ENCODE measurements at regions not wholly inside any gene's neighbourhood (a gene's known extent, or its start where the extent isn't known, plus 50 kb on each side); places are given as distances from the start of the nearest gene placed in this dataset.
"Not testable (repeated sequence)": the region's sequence is repeated elsewhere in the genome, so short reads cannot be mapped to it uniquely, and the experiment has no call there.

DNA sequence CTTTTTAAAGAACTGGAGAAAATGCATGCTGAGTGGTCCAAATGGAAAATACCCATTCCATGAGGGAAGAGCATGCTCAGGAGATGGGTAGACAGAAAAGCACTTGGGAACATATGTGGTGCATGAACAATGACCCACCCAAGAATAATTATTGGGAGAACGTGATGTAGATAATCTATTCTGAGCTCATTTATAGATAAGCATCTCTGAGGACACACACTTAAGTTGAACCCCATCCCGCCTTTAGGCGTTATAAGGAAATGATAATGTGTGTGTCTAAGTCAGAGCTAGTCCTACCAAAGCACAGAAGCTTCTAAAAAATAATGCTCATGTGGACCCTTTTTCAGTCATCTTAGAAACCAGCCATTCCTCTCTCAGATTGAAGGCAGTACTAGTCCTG is 189.9 kb downstream of the KTN1 start:
- DNase-seq = no peak

DNA sequence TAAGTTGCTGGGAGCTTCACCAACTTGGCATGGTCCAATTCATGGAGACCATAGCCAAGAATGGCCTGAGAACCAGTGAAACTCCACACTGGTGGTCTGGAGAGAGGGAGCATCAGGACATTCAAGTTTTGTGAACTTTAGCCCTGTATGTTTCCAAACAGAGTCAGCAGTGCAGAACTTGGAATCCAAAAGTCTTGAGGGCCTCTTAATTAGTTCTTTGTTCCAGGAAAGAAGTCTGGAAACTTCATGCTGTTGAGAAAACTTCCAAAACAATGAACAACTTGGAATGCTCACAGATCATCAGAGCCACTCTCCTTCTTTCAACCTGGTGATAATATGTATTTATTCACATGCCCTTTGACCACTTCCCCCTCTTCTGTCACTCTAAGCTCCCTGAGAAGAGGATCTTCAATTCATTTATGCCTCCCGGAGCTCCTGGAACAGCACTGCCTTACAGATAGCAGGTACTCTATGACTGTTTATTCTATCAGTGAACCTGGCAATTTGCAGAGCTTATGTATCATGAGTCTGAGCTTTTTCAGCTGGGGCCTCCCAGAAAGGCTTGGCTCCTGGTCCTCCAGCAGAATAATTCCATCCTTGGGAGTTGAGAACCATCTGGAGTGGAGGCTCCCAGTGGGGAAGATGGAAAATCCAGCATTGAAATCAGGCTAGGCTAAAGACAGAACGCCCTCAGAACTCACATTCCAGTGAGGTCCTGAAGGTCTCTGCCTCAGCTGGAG is 191.4 kb downstream of the KTN1 start:
- DNase-seq = no peak

DNA sequence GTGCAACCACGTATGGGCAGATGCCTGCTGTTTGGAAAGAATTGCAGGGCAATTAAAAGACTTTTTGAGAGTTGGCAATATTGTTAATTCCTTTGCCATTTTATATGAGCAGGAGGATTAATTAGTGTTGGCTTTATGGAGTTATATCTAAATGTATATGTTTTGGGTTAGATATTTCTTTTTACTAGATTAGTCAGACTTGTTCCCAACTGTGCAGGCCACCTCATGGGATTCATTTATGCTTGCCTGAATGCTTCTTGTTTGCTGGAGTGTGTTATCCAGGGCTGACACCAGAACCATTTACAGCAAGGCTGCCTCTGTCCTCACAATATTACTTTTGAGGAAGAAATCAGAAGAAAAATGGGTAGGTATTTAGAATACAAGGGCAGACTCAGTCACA is 192.5 kb downstream of the KTN1 start:
- no peak for DNase-seq

DNA sequence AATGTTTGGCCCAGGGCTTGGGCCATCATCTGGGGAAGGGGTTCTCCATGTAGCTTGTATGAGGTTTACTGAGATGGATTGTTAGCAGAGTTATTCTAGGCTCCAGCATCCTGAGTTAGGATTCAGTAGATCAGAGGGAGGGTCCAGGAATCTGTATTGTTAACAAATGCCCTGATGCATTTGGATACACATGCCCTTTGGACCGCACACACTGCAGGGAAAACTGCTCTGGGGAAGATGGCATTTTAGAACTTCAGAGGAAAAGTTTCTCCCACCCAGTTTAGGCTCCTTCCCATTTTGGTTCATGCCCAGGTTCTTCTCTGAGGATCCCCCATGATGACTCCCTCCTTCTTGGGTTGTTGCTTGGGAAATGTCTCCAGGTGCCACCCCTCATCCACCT is 193.3 kb downstream of the KTN1 start:
- no peak for DNase-seq

DNA sequence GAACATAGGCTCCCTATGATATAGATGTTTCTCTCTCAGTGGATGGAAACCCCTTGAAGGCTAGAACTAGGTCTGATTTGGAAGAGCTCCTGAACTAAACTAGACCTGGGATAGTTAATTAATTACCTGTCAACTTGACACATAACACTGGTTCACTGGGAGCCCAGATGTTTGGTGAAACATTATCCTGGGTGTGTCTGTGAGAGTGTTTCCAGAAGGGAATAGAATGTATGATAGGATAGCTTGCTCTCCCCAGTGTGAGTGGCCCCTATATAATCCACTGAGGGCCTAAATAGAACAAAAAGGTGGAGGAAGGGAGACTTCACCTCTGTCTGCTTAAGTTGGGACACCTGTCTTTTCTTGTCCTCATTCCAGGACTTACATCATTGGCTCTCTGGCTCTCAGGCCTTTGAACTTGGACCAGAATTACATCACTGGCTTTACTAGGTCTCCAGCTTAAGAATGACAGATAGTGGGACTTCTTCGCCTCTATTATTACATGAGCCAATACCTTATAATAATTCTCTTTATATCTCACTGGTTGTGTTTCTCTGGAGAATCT is 194.1 kb downstream of the KTN1 start:
- DNase-seq = no peak

DNA sequence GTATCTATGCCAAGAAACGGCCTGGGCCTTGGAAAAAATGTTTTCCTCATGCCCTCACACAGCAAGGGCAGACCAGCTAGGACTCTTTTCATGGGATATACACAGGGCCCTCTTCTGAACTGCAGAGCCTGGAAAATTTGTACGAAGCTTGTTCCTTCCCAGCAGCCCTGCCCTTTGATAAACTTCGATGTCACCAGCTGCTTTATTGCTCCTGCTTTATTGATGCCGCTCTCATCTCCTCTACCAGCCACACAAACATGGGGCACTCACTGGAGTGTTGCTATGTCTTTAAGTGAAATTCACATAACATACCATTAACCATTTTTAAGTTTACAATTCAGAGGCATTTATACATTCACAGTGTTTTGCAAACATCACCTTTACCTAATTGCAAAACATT is 197.9 kb downstream of the KTN1 start:
- DNase-seq = no peak

DNA sequence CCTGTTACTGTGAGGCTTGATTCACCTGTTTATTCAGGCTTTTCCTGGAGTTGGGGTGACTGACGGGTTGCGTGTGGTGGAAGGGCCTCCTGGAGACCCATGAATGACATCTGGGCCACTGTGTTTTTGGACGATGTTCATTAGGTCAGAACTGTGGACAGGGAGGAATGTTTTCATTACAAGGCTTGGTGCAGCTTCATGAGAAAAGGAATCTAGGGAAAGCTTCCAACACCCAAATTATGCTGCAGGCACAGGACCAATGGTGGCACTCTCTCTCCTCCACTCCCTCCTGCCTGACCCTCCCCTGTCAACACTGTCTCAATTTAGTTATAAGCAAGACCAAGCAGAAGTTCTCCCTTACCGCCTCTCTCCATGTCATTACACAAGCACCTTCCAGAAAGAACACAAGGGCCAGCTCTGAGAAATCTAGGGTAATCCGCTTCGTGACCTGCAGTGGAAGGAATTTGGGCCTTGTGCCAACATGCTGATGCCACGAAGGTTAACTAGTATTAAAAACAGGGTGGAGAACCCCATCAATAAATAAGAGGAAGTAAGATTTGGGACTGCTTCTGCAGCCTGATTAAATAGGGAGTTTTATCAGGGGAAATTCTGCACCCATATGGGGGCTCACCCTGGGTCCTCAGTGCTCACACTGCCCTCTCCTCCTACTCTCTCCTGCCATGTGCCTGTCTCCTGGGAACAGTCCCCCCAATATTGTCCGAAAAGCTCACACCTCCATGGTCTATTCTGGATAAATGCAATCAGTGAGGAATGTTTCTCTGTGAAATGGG is 200.3 kb downstream of the KTN1 start:
- no peak for DNase-seq

DNA sequence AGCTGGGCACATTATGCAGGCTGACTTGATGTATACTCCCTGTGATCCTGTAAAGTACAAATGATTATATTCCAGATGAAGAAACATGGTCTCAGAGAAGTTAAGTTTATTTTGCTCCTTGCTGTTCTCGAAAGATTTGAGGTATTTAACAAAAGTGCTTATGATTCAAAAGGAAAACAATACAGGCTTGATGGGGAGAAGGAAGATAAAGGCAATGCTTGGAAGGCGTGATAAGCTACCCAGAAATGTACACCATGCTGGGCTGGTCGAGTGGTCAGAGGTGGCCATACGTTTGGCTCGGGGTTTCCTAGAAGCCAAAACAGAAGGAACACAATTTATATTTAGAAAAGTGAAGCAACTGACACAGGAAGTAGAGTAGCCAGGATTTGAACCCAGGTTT is 201.0 kb downstream of the KTN1 start:
- no peak for DNase-seq

DNA sequence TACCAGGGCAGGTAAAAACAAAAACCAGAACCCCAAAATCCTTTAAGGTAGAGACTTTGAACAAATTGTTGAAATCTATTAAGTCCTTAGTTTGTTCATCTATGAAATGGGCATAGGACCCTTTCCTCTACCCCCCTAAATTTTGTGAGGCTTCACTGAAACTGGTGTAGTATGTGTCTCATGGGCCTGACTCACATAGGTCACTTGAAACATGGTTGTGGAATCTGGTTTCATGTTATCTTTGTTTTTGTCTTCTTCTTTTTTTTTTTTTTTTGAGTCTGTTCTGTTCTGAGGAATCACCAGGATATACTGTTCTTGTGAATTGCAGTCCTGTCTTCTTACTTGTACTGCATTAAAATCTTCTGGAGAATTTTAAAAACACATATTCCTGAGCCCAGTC is 202.2 kb downstream of the KTN1 start:
- no peak for DNase-seq

DNA sequence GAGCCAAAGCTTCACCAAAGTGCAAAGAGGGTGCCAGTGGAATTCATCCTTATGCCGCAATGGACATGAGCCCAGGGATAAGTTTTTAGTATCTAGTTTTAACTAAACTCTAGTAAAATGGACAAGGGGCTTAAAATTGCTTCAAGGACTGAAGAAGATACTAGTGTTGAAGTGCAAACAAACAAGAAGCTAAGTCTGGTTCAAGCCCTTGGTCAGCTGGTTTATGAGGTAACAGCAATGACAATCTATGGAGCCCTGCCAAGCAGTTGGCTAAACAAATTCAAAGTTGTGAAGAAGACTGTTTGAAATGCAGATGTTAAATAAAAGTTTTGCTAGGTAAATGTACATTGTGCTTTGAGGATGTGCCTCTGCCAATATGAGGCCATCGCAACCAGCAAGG is 209.4 kb downstream of the KTN1 start:
- no peak for DNase-seq

DNA sequence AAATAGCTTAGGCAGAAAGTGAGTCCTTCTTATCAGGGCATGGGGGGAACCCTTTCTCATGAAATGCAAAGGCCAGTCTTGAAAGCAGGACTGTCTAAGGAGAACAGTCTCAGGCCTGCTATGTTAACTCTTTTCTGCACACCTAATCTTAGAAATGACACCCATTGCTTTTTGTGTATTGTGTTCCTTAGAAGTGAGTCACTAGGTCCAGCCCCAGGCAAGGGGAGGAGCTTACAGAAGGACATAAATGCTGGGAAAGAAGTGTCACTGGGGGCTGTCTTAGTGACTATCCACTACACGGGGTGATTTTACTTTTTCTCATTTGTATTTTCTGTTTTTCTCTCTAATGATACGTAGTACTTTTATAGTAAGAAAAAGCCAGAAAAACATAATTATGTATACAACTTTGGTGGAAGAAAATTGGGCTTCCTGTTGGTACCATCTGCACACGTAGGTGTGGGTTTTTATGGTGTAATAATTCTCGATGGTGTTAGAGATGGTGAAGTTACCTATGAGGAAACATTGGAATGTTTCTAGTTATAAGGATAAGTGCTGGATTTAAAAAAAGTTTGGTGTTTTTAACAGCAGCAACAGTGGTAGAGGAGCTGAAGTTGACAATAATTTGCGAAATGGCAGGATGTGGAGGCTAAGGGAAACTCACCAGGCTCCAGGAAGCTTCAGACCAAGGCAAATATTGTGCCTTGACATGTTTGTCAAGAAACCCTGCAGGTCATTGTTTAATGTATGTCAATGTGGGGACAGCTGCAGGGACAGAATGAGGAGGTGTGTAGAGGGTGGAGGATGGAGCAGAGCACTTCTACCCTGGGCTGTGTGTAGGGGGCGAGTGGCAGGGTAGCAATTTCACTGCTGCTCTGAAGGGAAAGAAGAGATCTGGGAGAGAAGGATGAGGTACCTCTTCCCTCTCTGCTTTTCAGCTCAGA is 214.9 kb downstream of the KTN1 start:
- DNase-seq = peak in 1 of 2 experiments; percentile 9

DNA sequence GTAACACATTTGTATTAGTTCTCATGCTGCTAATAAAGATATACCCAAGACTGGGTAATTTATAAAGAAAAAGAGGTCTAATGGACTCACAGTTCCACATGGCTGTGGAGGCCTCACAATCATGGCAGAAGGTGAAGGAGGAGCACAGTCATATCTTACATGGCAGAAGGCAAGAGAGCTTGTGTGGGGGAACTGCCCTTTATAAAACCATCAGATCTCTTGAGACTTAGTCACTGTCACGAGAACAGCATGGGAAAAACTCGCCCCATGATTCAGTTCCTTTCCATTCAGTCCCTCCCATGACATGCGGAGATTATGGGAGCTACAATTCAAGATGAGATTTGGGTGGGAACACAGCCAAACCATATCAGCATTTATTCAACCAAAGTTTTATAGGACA is 216.5 kb downstream of the KTN1 start:
- not testable (repeated sequence) for DNase-seq

DNA sequence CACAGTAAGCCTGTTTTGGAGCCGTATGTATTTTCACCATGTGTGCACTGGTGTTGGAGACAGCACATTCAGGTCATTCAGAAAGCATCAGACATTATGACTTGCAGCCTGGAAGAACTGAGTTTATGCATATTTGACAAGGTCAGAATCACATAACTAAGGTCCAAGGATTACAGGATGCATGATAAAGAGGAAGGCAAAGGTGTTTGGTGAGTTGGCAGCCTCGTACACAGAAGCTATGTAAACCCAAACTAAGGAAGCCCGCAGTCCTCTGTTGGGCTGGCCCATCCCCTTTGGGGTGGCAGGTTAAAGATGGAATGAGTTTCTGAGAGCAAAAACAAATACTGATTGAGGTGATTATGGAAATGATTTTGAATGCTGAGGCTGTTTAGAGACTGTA is 218.4 kb downstream of the KTN1 start:
- DNase-seq = no peak

DNA sequence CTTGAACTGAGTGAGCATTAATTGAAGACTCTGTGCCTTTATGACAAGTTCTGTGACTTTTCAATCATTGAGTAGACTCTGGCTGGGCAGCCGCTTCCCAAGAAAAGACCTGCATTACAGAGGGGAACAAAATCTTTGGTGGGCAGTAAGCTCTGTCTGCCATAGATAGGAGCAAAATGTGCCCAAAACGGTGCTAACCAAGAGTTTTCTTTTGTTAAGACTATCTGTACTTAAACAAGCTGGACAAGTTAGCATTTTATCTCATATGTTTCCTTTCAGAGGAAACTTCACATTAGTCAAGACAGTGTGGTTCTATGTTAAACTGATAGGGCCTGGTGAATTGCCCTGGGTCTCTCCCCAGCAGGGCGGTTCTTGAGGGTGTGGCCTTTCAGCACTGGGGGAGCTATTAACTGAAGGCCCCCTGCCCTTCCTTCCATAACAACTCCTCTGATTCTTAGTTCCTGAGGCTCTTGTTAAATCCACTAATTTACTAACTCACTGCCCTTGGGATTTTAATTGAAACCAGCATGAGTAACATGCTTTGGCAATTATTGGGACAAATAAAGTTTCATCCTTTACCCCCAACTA is 219.6 kb downstream of the KTN1 start:
- no peak for DNase-seq

DNA sequence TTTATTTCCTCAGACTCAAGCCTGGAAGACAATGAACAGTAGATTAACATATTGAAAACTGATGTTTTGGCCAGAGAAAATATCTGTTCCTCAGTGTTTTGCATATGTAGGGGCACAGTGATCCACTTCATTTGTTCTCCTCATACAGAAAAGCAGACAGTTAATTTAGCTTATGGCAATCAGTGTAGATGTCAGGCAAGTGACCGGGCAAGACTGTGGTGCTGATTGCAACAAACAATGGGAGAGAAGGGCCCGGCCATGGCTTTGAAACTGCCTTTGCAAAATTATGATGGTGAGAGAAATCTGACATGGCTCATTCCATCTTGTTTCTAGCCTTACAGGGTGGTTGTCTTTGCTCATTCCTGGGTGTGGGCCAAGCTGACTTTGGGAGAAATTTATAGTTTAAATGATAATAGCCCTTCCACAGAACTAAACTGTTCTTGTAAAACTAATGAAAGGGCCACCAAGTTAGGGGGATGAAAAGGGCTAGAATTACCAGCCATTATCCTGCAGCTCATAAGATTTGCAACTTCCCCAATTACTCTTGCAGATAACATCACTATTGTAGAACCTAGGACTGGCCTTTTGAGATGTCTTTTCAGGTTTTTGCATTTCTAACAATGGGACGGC is 220.3 kb downstream of the KTN1 start:
- no peak for DNase-seq

DNA sequence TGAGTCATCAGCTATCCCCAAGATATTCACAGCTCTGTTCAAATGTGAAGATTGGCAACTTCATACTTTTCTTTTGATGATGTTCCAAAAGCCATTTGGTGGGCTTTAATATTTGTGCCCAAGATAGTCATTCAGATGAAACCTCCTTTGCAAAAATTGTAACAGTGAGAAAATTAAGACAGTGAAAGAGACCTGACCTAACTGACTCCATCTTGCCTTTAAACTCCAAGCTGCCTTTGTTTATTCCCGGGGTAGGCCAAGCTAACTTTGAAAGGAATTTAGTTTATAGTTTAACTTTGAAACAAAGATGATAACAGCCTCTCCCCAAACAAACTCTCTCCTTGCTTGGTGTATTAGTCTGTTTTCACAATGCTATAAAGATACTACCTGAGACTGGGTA is 221.1 kb downstream of the KTN1 start:
- no peak for DNase-seq

DNA sequence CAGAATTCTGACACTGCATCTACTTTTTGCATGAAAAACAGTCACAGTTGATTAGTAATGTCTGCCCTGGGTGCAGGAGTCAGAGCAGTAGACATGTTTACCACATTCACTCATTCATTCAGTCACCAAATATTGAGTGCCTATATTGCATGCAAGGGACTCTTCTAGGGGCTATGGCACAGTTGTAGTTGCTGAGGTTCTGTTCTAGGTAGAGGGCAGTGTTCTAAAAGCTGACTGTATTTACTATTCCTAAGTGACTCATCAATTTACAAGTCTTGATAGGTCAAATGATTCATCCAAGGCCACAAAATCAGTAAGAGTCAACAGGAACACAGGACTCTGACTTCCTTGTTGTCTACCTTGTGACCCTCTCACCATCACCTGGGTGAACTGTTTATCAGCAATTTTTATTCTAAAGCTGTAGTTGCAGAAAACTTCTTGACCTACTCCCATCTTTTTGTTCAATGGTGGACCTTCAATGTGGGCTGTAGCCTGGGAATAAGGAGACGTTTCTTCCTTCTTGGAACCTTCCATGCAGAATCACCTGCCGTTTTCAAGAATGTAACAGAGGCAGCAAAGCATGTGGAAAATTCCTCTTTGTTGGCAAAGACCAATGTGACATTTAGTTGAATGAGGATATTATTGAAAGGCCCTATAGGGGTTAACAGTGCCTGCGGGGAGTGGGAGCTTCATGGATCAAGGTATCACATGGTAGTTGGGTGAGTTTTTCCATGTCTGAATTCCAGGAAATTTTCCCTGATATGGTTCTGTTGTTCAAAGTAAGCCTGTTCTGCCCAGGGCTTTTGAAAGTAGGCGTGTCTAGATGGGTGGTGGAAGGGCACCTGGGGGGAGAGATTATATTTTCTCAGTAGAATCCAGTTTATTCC is 223.2 kb downstream of the KTN1 start:
- peak in 1 of 2 experiments; percentile 12 for DNase-seq

DNA sequence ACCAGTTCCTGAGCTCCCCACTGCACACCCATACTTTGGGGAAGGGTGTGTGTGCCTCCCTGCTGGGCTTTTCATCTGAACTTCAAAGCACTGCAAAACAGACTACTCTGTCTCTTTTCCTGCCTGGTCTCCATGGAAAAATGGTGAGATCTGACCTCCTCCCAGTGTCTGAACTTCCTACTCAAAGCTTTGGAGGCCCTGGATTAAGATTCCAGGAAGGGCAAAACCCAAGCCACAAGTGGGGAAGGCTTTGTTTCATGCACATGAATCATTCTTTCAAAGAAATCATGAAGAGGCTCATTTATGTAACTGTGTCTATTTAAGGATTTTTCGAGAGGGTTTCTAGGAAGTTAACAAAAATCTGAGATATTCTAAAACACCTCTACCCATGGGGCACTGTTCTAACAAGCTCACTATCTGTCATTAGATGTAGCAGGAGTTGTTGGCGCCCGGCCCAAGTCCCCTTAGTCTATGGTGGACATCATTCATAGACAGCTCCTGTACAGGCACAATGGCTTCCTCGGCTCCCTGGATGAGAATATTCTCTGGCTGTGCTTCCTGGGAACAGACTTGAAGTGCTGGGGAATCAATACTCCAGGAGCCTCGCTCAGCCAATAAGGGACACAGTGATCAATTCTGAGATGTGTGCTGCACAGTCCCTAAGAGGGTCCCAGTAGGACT is 224.0 kb downstream of the KTN1 start:
- DNase-seq = no peak

DNA sequence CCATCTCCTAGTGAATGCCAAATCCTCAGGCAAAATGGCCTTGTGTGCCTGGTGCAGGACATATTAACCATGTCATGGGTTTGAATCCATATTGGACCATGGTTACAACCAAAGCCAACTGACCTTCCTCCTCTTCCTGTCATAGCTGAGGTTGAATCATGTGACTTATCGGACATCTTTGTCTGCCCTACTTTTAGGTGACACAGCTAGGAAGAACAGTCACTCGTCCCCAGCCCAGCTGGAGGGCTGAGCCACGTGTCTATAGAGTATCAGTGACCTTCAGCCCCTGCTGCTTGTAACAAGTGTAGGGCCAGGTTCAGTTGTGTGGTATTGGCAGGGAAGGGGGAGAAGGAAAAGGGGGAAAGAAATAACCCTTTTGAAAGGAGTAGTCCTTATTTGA is 225.2 kb downstream of the KTN1 start:
- DNase-seq = no peak
